BJ (cell line): ENCODE measurements at regions not wholly inside any gene's neighbourhood (a gene's known extent, or its start where the extent isn't known, plus 50 kb on each side); places are given as distances from the start of the nearest gene placed in this dataset.
"Not testable (repeated sequence)": the region's sequence is repeated elsewhere in the genome, so short reads cannot be mapped to it uniquely, and the experiment has no call there.

Source experiments
- CTCF ChIA-PET: fragments of 350-600 bp; formaldehyde crosslinking; extraction: SDS; loops from one replicate; lab custom pipeline; 2021; ENCODE audit warnings: antibody characterized with exemption, inconsistent platforms; lab: Yijun Ruan, JAX
- POLR2A ChIA-PET: fragments of 300-600 bp; sonication (Branson Sonifier 250); formaldehyde crosslinking; extraction: SDS; loops from one replicate; lab custom pipeline; 2021; ENCODE audit warnings: antibody characterized with exemption; lab: Charles Lee
- DNase-seq: peaks from one replicate; pipeline ENCODE4 v3.0.0-alpha.2; 2011; ENCODE audit warnings: low read depth
- H3K27me3 ChIP-seq: 2 replicates; pipeline ENCODE4 v1.6.0; 2011; ENCODE audit warnings: low read length; ENCODE audit not compliant: control insufficient read depth, insufficient read depth
- H3K36me3 ChIP-seq: 2 replicates; pipeline ENCODE4 v1.5.1; 2011; ENCODE audit warnings: low read length; ENCODE audit not compliant: control insufficient read depth, insufficient read depth
- H3K4me3 ChIP-seq: 2 replicates; pipeline ENCODE4 v1.5.1; 2011; ENCODE audit warnings: low read depth, mild to moderate bottlenecking, control low read depth, low read length
- CTCF ChIP-seq: IDR thresholded peaks from 2 replicates; pipeline ENCODE4 v1.5.1; 2011; ENCODE audit warnings: low read depth, mild to moderate bottlenecking, control low read depth, inconsistent platforms, low read length, moderate library complexity; ENCODE audit not compliant: insufficient read depth

GRCh38 chr2:49753344-49753985 is 599.1 kb upstream of the FSHR start:
- ChIA-PET POLR2A (no interaction called here), CTCF (no interaction called here)
- Histone ChIP-seq H3K4me3 (no peak overlapping the region), H3K36me3 (no peaks in the 10 kb centered on the region), H3K27me3 (no peaks in the 10 kb centered on the region)
- TF ChIP-seq CTCF: no peak
- DNase-seq: no peak

GRCh38 chr2:49737606-49738005 is 583.3 kb upstream of the FSHR start:
- ChIA-PET POLR2A (no interaction called here), CTCF (no interaction called here)
- Histone ChIP-seq H3K27me3 (no peaks in the 10 kb centered on the region), H3K4me3 (no peak overlapping the region), H3K36me3 (no peaks in the 10 kb centered on the region)
- DNase-seq: no peak
- no peak for TF ChIP-seq CTCF

GRCh38 chr2:49732924-49733323 is 578.6 kb upstream of the FSHR start:
- DNase-seq, H3K4me3 ChIP-seq, POLR2A ChIA-PET, H3K27me3 ChIP-seq, H3K36me3 ChIP-seq, CTCF ChIA-PET: not testable (repeated sequence)

GRCh38 chr2:49719241-49719640 is 564.9 kb upstream of the FSHR start:
- POLR2A ChIA-PET: no interaction called here
- CTCF ChIA-PET: no interaction called here
- DNase-seq: no peak
- TF ChIP-seq CTCF: no peak
- H3K36me3 ChIP-seq: no peaks in the 10 kb centered on the region
- H3K4me3 ChIP-seq: no peak overlapping the region
- H3K27me3 ChIP-seq: no peaks in the 10 kb centered on the region

- no peak overlapping the region for H3K4me3 ChIP-seq
- DNase-seq: no peak
- H3K27me3 ChIP-seq: no peaks in the 10 kb centered on the region
- POLR2A ChIA-PET: no interaction called here
- CTCF ChIA-PET: interaction anchor here (0.7 kb wide), 1 partner anchor 713 kb away, joined by 3 read pairs; no protein-coding TSS in a partner anchor
- TF ChIP-seq CTCF: no peak
- no peaks in the 10 kb centered on the region for H3K36me3 ChIP-seq
These were observed 561.3 kb upstream of the FSHR start for GRCh38 chr2:49715597-49715996.

- ChIA-PET POLR2A (no interaction called here), CTCF (interaction anchor here (0.6 kb wide), 1 partner anchor 27 kb away, joined by 4 read pairs; no protein-coding TSS in a partner anchor)
- no peak for DNase-seq
- no peaks in the 10 kb centered on the region for H3K36me3 ChIP-seq
- no peaks in the 10 kb centered on the region for H3K27me3 ChIP-seq
- TF ChIP-seq CTCF: no peak
- no peak overlapping the region for H3K4me3 ChIP-seq
These were observed 560.1 kb upstream of the FSHR start for GRCh38 chr2:49714454-49714853.
